Amniotic stem cell (primary cell): ENCODE measurements at regions not wholly inside any gene's neighbourhood (a gene's known extent, or its start where the extent isn't known, plus 50 kb on each side); places are given as distances from the start of the nearest gene placed in this dataset.

ENCODE experiments used
- DNase-seq: peaks from one replicate; lab custom pipeline; 2025; lab: John Stamatoyannopoulos, UW

GRCh38 chr18:67583621-67584020 lies 67.1 kb upstream of the DSEL start:
- no peak for DNase-seq

- DNase-seq = no peak
Observed at GRCh38 chr18:67582488-67582887, 66.0 kb upstream of the DSEL start.

- no peak for DNase-seq
Observed at GRCh38 chr18:67581178-67581577, 64.7 kb upstream of the DSEL start.

- no peak for DNase-seq
Observed at GRCh38 chr18:67577386-67577785, 60.9 kb upstream of the DSEL start.

- DNase-seq = no peak
Observed at GRCh38 chr18:67574749-67575148, 58.2 kb upstream of the DSEL start.

- no peak for DNase-seq
Observed at GRCh38 chr18:67568166-67568565, 51.6 kb upstream of the DSEL start.
